AG04449 (cell line): ENCODE measurements at regions not wholly inside any gene's neighbourhood (a gene's known extent, or its start where the extent isn't known, plus 50 kb on each side); places are given as distances from the start of the nearest gene placed in this dataset.
"Not testable (repeated sequence)": the region's sequence is repeated elsewhere in the genome, so short reads cannot be mapped to it uniquely, and the experiment has no call there.

Source experiments
- CTCF ChIA-PET: fragments of 350-600 bp; formaldehyde crosslinking; extraction: SDS; loops from one replicate; lab custom pipeline; 2021; ENCODE audit warnings: antibody characterized with exemption; lab: Yijun Ruan, JAX
- POLR2A ChIA-PET: fragments of 400-600, 350-600 bp; formaldehyde crosslinking; extraction: SDS; loops from one replicate; lab custom pipeline; 2020; ENCODE audit warnings: antibody characterized with exemption, inconsistent platforms; lab: Yijun Ruan, JAX
- DNase-seq: peaks from one replicate; pipeline ENCODE4 v3.0.0-alpha.2; 2010; ENCODE audit warnings: low read depth, low spot score
- H3K4me3 ChIP-seq: 2 replicates; pipeline ENCODE4 v1.5.1; 2011; ENCODE audit warnings: low read depth, mild to moderate bottlenecking, control low read depth, low read length
- CTCF ChIP-seq: IDR thresholded peaks from one replicate; pipeline ENCODE4 v1.5.1; 2011; ENCODE audit warnings: mild to moderate bottlenecking, moderate library complexity, low read length, control low read depth, inconsistent platforms; ENCODE audit not compliant: insufficient read depth; ENCODE audit errors: missing control alignments

GRCh38 chr4:77344784-77345183 is 187.8 kb downstream of the CCNG2 start:
- no peak overlapping the region for H3K4me3 ChIP-seq
- ChIA-PET CTCF (interaction anchor here (0.7 to 2.0 kb wide), 4 partner anchors 13 to 31 kb away, joined by 3 to 7 read pairs (median 4); no protein-coding TSS in a partner anchor), POLR2A (no interaction called here)
- no peak for DNase-seq
- TF ChIP-seq CTCF, result no peak

- ChIA-PET CTCF (interaction anchor here (1.0 to 2.3 kb wide), 3 partner anchors 11 to 252 kb away, joined by 3 to 13 read pairs (median 3); no protein-coding TSS in a partner anchor), POLR2A (no interaction called here)
- no peak overlapping the region for H3K4me3 ChIP-seq
These were observed 190.5 kb downstream of the CCNG2 start for GRCh38 chr4:77347351-77347966.

GRCh38 chr4:77348815-77349214 is 191.8 kb downstream of the CCNG2 start:
- no peak overlapping the region for H3K4me3 ChIP-seq
- DNase-seq, result no peak
- TF ChIP-seq CTCF, result no peak
- ChIA-PET CTCF (interaction anchor here (1.3 to 1.8 kb wide), 2 partner anchors 10 to 108 kb away, joined by 3 to 14 read pairs; no protein-coding TSS in a partner anchor), POLR2A (no interaction called here)

More at GRCh38 chr4:77347351-77347966, 190.5 kb downstream of the CCNG2 start:
- no peak for TF ChIP-seq CTCF
- DNase-seq, result no peak

- DNase-seq, result no peak
- no peak overlapping the region for H3K4me3 ChIP-seq
- ChIA-PET POLR2A (no interaction called here), CTCF (interaction anchor here (1.8 kb wide), 1 partner anchor 9 kb away, joined by 14 read pairs; no protein-coding TSS in a partner anchor)
- no peak for TF ChIP-seq CTCF
These were observed 192.4 kb downstream of the CCNG2 start for GRCh38 chr4:77349364-77349763.

- no peak for TF ChIP-seq CTCF
- no peak for DNase-seq
- ChIA-PET POLR2A (no interaction called here), CTCF (interaction anchor here (1.8 kb wide), 1 partner anchor 9 kb away, joined by 14 read pairs; no protein-coding TSS in a partner anchor)
- no peak overlapping the region for H3K4me3 ChIP-seq
These were observed 192.8 kb downstream of the CCNG2 start for GRCh38 chr4:77349796-77350195.

GRCh38 chr4:77352192-77352591 is 195.2 kb downstream of the CCNG2 start:
- DNase-seq, result no peak
- TF ChIP-seq CTCF, result no peak
- CTCF ChIA-PET, result interaction anchor here (1.6 to 2.4 kb wide), 4 partner anchors 8 to 257 kb away, joined by 4 to 13 read pairs (median 6); no protein-coding TSS in a partner anchor
- POLR2A ChIA-PET, result interaction anchor here (0.7 kb wide), 1 partner anchor 14 kb away, joined by 3 read pairs; no protein-coding TSS in a partner anchor
- H3K4me3 ChIP-seq, result no peak overlapping the region

- H3K4me3 ChIP-seq, POLR2A ChIA-PET, DNase-seq: not testable (repeated sequence)
- CTCF ChIA-PET, result interaction anchor here (1.2 to 2.4 kb wide), 4 partner anchors 9 to 258 kb away, joined by 3 to 13 read pairs (median 4); no protein-coding TSS in a partner anchor
These were observed 196.8 kb downstream of the CCNG2 start for GRCh38 chr4:77353724-77354315.
